ENCODE measurements at regions not wholly inside any gene's neighbourhood (a gene's known extent, or its start where the extent isn't known, plus 50 kb on each side); places are given as distances from the start of the nearest gene placed in this dataset.

DNA sequence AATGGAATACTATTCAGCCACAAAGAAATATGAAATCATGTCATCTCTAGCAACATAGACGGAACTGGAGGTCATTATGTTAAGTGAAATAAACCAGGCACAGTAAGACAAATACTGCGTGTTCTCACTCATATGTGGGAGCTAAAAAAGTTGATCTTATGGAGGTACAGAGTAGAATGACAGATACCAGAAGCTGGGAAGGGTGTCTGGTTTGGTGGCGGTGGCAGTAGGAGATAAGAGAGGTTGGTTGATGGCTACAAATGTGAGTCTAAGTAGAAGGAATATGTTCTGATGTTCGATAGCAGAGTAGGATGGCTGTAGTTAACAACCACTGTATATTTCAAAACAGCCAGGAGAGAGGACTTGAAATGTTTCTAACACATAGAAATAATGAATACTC is 121.6 kb downstream of the PLPPR4 start:
- no peaks in the 10 kb centered on the region for H3K27me3 ChIP-seq (replicated peaks; ENCODE audit: insufficient read depth, low read depth, low read length, poor library complexity)
- no peak for DNase-seq (ENCODE audit: low spot score)
- no peaks in the 10 kb centered on the region for H3K36me3 ChIP-seq (ENCODE audit: insufficient read depth, low read length, poor library complexity, severe bottlenecking)
- CTCF ChIA-PET, result no interaction called here
- POLR2A ChIA-PET (ENCODE audit: low non-redundant PET), result no interaction called here
- H3K27ac ChIP-seq (ENCODE audit: low read depth, low read length, poor library complexity, severe bottlenecking), result no peak overlapping the region
- no peaks in the 10 kb centered on the region for H3K9me3 ChIP-seq (ENCODE audit: low read depth, low read length, poor library complexity, severe bottlenecking)
- no peaks in the 10 kb centered on the region for H3K4me1 ChIP-seq (ENCODE audit: insufficient read depth, low read length, poor library complexity, severe bottlenecking)
- intact Hi-C loops (cut with micrococcal nuclease; ENCODE audit: unreplicated experiment), result no loop called here
- TF ChIP-seq, protein P1, sequence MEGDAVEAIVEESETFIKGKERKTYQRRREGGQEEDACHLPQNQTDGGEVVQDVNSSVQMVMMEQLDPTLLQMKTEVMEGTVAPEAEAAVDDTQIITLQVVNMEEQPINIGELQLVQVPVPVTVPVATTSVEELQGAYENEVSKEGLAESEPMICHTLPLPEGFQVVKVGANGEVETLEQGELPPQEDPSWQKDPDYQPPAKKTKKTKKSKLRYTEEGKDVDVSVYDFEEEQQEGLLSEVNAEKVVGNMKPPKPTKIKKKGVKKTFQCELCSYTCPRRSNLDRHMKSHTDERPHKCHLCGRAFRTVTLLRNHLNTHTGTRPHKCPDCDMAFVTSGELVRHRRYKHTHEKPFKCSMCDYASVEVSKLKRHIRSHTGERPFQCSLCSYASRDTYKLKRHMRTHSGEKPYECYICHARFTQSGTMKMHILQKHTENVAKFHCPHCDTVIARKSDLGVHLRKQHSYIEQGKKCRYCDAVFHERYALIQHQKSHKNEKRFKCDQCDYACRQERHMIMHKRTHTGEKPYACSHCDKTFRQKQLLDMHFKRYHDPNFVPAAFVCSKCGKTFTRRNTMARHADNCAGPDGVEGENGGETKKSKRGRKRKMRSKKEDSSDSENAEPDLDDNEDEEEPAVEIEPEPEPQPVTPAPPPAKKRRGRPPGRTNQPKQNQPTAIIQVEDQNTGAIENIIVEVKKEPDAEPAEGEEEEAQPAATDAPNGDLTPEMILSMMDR (conservative IDR thresholded peaks at IDR 0.05; ENCODE audit: low read depth, low read length), result no peak
- no peak for TF ChIP-seq EZH2 (IDR thresholded peaks at IDR 0.05; ENCODE audit: borderline replicate concordance, low read depth, low read length, poor library complexity, severe bottlenecking)
- BruUV-seq (replicated peaks), result no TSS peak
- H3K4me3 ChIP-seq (ENCODE audit: low read depth, low read length, poor library complexity, severe bottlenecking), result no peak overlapping the region

DNA sequence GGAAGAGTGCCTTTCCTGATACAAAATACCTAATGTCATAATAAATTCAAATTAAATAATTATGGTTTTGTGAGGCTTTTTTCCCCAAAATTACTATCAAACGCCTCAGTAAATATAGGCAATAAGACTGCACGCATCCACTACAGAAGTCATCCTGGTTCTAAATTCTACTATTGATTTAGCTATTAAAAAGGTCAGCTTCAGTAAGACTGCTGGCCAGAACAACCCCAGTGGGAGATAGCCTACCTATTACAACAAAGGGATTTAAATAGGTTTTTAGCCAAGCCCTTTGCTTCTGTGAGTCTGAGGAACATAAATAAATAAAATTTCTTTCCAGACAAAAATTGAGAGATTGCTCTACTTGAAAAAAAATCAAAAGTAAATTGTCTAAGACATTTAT is 132.1 kb downstream of the PLPPR4 start:
- Histone ChIP-seq H3K36me3 (ENCODE audit: insufficient read depth, low read length, poor library complexity, severe bottlenecking) (no peaks in the 10 kb centered on the region), H3K27ac (ENCODE audit: low read depth, low read length, poor library complexity, severe bottlenecking) (no peak overlapping the region), H3K4me3 (ENCODE audit: low read depth, low read length, poor library complexity, severe bottlenecking) (no peak overlapping the region), H3K4me1 (ENCODE audit: insufficient read depth, low read length, poor library complexity, severe bottlenecking) (no peaks in the 10 kb centered on the region), H3K27me3 (replicated peaks; ENCODE audit: insufficient read depth, low read depth, low read length, poor library complexity) (peaks cover 18% of the 10 kb centered on the region), H3K9me3 (ENCODE audit: low read depth, low read length, poor library complexity, severe bottlenecking) (no peaks in the 10 kb centered on the region)
- POLR2A ChIA-PET (ENCODE audit: low non-redundant PET), result no interaction called here
- intact Hi-C loops (cut with micrococcal nuclease; ENCODE audit: unreplicated experiment), result no loop called here
- no peak for DNase-seq (ENCODE audit: low spot score)
- TF ChIP-seq EZH2 (IDR thresholded peaks at IDR 0.05; ENCODE audit: borderline replicate concordance, low read depth, low read length, poor library complexity, severe bottlenecking), result no peak
- TF ChIP-seq, protein P1 (conservative IDR thresholded peaks at IDR 0.05; ENCODE audit: low read depth, low read length), result no peak
- no TSS peak for BruUV-seq (replicated peaks)
- CTCF ChIA-PET, result no interaction called here

DNA sequence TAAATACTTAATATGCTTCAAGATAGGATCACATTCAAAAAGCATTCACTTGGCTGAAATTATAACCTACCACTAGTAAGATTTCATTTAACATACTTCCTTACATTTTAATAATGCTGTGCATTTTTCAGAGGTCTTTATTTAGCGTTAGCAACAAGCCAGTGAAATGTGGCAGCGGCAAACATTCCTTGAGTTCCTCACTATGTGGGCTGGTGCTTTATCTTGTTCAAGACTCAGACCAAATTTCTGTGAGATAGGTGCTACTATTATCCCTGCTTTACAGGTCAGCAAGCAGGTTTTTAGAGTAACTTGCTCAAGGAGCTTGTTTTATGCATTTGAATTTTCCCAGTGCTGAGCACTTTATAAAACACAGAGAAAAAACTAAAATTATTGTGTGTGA is 132.7 kb downstream of the PLPPR4 start:
- no peak for DNase-seq (ENCODE audit: low spot score)
- ChIA-PET CTCF (no interaction called here), POLR2A (ENCODE audit: low non-redundant PET) (no interaction called here)

More for the DNA sequence above, 132.7 kb downstream of the PLPPR4 start:
- Histone ChIP-seq H3K9me3 (ENCODE audit: low read depth, low read length, poor library complexity, severe bottlenecking) (no peaks in the 10 kb centered on the region), H3K4me3 (ENCODE audit: low read depth, low read length, poor library complexity, severe bottlenecking) (no peak overlapping the region), H3K27me3 (replicated peaks; ENCODE audit: insufficient read depth, low read depth, low read length, poor library complexity) (peaks cover 18% of the 10 kb centered on the region), H3K36me3 (ENCODE audit: insufficient read depth, low read length, poor library complexity, severe bottlenecking) (no peaks in the 10 kb centered on the region), H3K4me1 (ENCODE audit: insufficient read depth, low read length, poor library complexity, severe bottlenecking) (no peaks in the 10 kb centered on the region), H3K27ac (ENCODE audit: low read depth, low read length, poor library complexity, severe bottlenecking) (no peak overlapping the region)
- intact Hi-C loops (cut with micrococcal nuclease; ENCODE audit: unreplicated experiment), result no loop called here
- BruUV-seq (replicated peaks), result no TSS peak
- no peak for TF ChIP-seq EZH2 (IDR thresholded peaks at IDR 0.05; ENCODE audit: borderline replicate concordance, low read depth, low read length, poor library complexity, severe bottlenecking)
- TF ChIP-seq, protein P1 (conservative IDR thresholded peaks at IDR 0.05; ENCODE audit: low read depth, low read length), result no peak

All from A673 (cell line).